WTC11 (cell line): ENCODE measurements at regions not wholly inside any gene's neighbourhood (a gene's known extent, or its start where the extent isn't known, plus 50 kb on each side); places are given as distances from the start of the nearest gene placed in this dataset.

Experiments used
- ATAC-seq: fragments of 200-7000 bp; cut with Tn5 transposase; 2 replicates; pipeline ENCODE4 v1.10.0; 2021; ENCODE audit warnings: mild to moderate bottlenecking, moderate library complexity
- CTCF ChIA-PET: fragments of 300-600 bp; sonication (Branson Sonifier 250); formaldehyde crosslinking; loops from one replicate; lab custom pipeline; 2021; ENCODE audit warnings: antibody characterized with exemption; lab: Charles Lee
- POLR2A ChIA-PET: fragments of 350-600 bp; sonication (Branson Sonifier 250); formaldehyde crosslinking; loops from one replicate; lab custom pipeline; 2021; ENCODE audit warnings: antibody characterized with exemption; lab: Charles Lee
- DNase-seq: peaks from one replicate; pipeline ENCODE4 v3.0.0; 2021; ENCODE audit warnings: low spot score
- H3K27ac Mint-ChIP-seq: 2 replicates; pipeline ENCODE4 v1.8.0; 2021; ENCODE audit warnings: mixed read lengths
- H3K27me3 Mint-ChIP-seq: 2 replicates; pipeline ENCODE4 v1.8.0; 2021; ENCODE audit warnings: low read depth, mild to moderate bottlenecking, moderate library complexity, mixed read lengths
- H3K36me3 Mint-ChIP-seq: 2 replicates; pipeline ENCODE4 v1.8.0; 2021; ENCODE audit warnings: mixed read lengths
- H3K4me1 Mint-ChIP-seq: 2 replicates; pipeline ENCODE4 v1.8.0; 2022; ENCODE audit warnings: mixed read lengths
- H3K4me3 Mint-ChIP-seq: 2 replicates; pipeline ENCODE4 v1.8.0; 2021; ENCODE audit warnings: mild to moderate bottlenecking, moderate library complexity, mixed read lengths
- H3K9me3 Mint-ChIP-seq: 2 replicates; pipeline ENCODE4 v1.8.0; 2021; ENCODE audit warnings: mixed read lengths
- ATF1 ChIP-seq: sonication (generic); formaldehyde crosslinking; IDR thresholded peaks from 2 replicates; pipeline ENCODE4 v1.8.1; 2023; ENCODE audit warnings: mild to moderate bottlenecking, moderate library complexity, missing genetic modification reagents
- ATF3 ChIP-seq: sonication (generic); formaldehyde crosslinking; conservative IDR thresholded peaks from 2 replicates; pipeline ENCODE4 v1.8.1; 2022; ENCODE audit warnings: mild to moderate bottlenecking, missing genetic modification reagents
- CDX4 ChIP-seq: fragments of 250-450 bp; sonication (Bioruptor Pico); IDR thresholded peaks from 2 replicates; pipeline ENCODE4 v1.9.0; 2021; ENCODE audit warnings: moderate library complexity, mild to moderate bottlenecking, inconsistent platforms, borderline replicate concordance
- E2F5 ChIP-seq: sonication (generic); formaldehyde crosslinking; IDR thresholded peaks from 2 replicates; pipeline ENCODE4 v1.8.1; 2022; ENCODE audit warnings: mild to moderate bottlenecking, moderate library complexity, missing genetic modification reagents
- ELF4 ChIP-seq: sonication (generic); formaldehyde crosslinking; IDR thresholded peaks from 2 replicates; pipeline ENCODE4 v1.8.1; 2022; ENCODE audit warnings: low read depth, mild to moderate bottlenecking, moderate library complexity, missing genetic modification reagents
- EMX1 ChIP-seq: fragments of 250-450 bp; sonication (Bioruptor Pico); IDR thresholded peaks from 2 replicates; pipeline ENCODE4 v1.8.0; 2021; ENCODE audit warnings: mild to moderate bottlenecking
- IRF1 ChIP-seq: sonication (generic); formaldehyde crosslinking; IDR thresholded peaks from 2 replicates; pipeline ENCODE4 v1.8.0; 2023; ENCODE audit warnings: missing genetic modification reagents
- IRF2 ChIP-seq: sonication (generic); formaldehyde crosslinking; IDR thresholded peaks from 2 replicates; pipeline ENCODE4 v1.8.0; 2022; ENCODE audit warnings: low read depth, missing genetic modification reagents, borderline replicate concordance
- NFATC4 ChIP-seq: fragments of 250-450 bp; sonication (Bioruptor Pico); IDR thresholded peaks from 2 replicates; pipeline ENCODE4 v1.9.0; 2021; ENCODE audit warnings: mild to moderate bottlenecking
- NR1H2 ChIP-seq: sonication (generic); formaldehyde crosslinking; IDR thresholded peaks from 2 replicates; pipeline ENCODE4 v1.9.0; 2021; ENCODE audit warnings: mild to moderate bottlenecking, moderate library complexity, missing genetic modification reagents
- NR3C1 ChIP-seq: sonication (generic); formaldehyde crosslinking; conservative IDR thresholded peaks from 2 replicates; pipeline ENCODE4 v1.8.1; 2023; ENCODE audit warnings: low read depth, mild to moderate bottlenecking, missing genetic modification reagents
- PRDM15 ChIP-seq: sonication (generic); formaldehyde crosslinking; IDR thresholded peaks from 2 replicates; pipeline ENCODE4 v1.8.0; 2022; ENCODE audit warnings: missing genetic modification reagents
- SP1 ChIP-seq: sonication (generic); formaldehyde crosslinking; conservative IDR thresholded peaks from 2 replicates; pipeline ENCODE4 v1.8.1; 2022; ENCODE audit warnings: missing genetic modification reagents
- TEAD1 ChIP-seq: sonication (generic); formaldehyde crosslinking; IDR thresholded peaks from 2 replicates; pipeline ENCODE4 v1.8.0; 2022; ENCODE audit warnings: mild to moderate bottlenecking, missing genetic modification reagents
- USF2 ChIP-seq: sonication (generic); formaldehyde crosslinking; IDR thresholded peaks from 2 replicates; pipeline ENCODE4 v1.8.1; 2023; ENCODE audit warnings: mild to moderate bottlenecking, missing genetic modification reagents, moderate library complexity
- ZNF396 ChIP-seq: fragments of 250-450 bp; sonication (Bioruptor Pico); IDR thresholded peaks from 2 replicates; pipeline ENCODE4 v1.8.0; 2021; ENCODE audit warnings: mild to moderate bottlenecking, moderate library complexity, borderline replicate concordance
- ZSCAN18 ChIP-seq: fragments of 250-450 bp; sonication (Bioruptor Pico); IDR thresholded peaks from 2 replicates; pipeline ENCODE4 v2.1.2; 2022; ENCODE audit warnings: mild to moderate bottlenecking, moderate library complexity
- TF ChIP-seq, protein P1 (sequence below): sonication (generic); formaldehyde crosslinking; IDR thresholded peaks from 2 replicates; pipeline ENCODE4 v1.8.1; 2022; ENCODE audit warnings: low read depth, mild to moderate bottlenecking, moderate library complexity, missing genetic modification reagents, borderline replicate concordance
- TF ChIP-seq, protein P2 (sequence below): sonication (generic); formaldehyde crosslinking; conservative IDR thresholded peaks from 2 replicates; pipeline ENCODE4 v1.8.1; 2023; ENCODE audit warnings: mild to moderate bottlenecking, low read depth, missing genetic modification reagents, moderate library complexity

- POLR2A ChIA-PET = no interaction called here
- TF ChIP-seq ATF3 (CRISPR knock-in tag) (no peak), ELF4 (CRISPR knock-in tag) (no peak), IRF2 (CRISPR knock-in tag) (no peak), NR3C1 (CRISPR knock-in tag) (no peak), SP1 (CRISPR knock-in tag) (no peak), E2F5 (CRISPR knock-in tag) (no peak), USF2 (CRISPR knock-in tag) (no peak)
- DNase-seq (no peak), ATAC-seq (no peak)
- H3K4me1 Mint-ChIP-seq = peaks cover 16% of the 10 kb centered on the region
- CTCF ChIA-PET = interaction anchor here (1.0 kb wide), 1 partner anchor 65 kb away, joined by 3 read pairs; no protein-coding TSS in a partner anchor
- H3K36me3 Mint-ChIP-seq = 0 out of 2 replicates have a peak, but pooled peaks cover 2% of the 10 kb centered on the region
- H3K27me3 Mint-ChIP-seq = no peaks in the 10 kb centered on the region
- no peak overlapping the region for H3K27ac Mint-ChIP-seq
- no peak overlapping the region for H3K4me3 Mint-ChIP-seq
- peaks cover 12% of the 10 kb centered on the region for H3K9me3 Mint-ChIP-seq
These were observed 65.7 kb downstream of the RPL27A start for GRCh38 chr11:8748317-8748716.

DNA sequence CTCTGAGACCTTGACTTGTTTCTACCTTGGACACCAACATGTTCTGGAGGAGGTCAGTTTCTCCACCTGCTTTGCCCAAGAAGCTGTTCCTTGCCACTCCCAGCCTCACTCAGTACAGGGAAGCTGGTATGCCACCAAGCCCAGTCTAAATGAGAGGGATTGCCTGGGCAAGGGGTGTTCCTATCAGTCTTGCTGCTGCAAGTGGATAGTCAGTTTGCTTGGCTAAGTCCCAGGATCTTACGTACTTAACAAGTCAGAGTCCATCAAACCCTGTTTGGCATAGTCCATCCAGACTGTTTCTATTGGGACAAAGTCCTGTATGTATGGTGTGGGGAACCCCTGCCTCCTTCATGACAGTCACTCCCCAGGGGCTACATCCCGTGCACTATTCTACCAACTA is 66.6 kb downstream of the RPL27A start:
- Mint-ChIP-seq H3K27ac (no peak overlapping the region), H3K27me3 (no peaks in the 10 kb centered on the region), H3K9me3 (peaks cover 12% of the 10 kb centered on the region), H3K4me1 (peaks cover 16% of the 10 kb centered on the region), H3K36me3 (0 out of 2 replicates have a peak, but pooled peaks cover 2% of the 10 kb centered on the region), H3K4me3 (no peak overlapping the region)
- no peak for ATAC-seq
- ChIA-PET CTCF (no interaction called here), POLR2A (no interaction called here)
- no peak for DNase-seq
- TF ChIP-seq NR1H2 (CRISPR knock-in tag) = no peak
- no peak for TF ChIP-seq NR3C1 (CRISPR knock-in tag)

- CTCF ChIA-PET = no interaction called here
- DNase-seq = no peak
- TF ChIP-seq EMX1 (CRISPR knock-in tag) (no peak), IRF1 (CRISPR knock-in tag) (no peak), NFATC4 (no peak), CDX4 (CRISPR knock-in tag) (no peak), ZSCAN18 (no peak), PRDM15 (CRISPR knock-in tag) (no peak), ZNF396 (CRISPR knock-in tag) (no peak), ATF1 (no peak), TEAD1 (CRISPR knock-in tag) (no peak)
- TF ChIP-seq, protein P1, sequence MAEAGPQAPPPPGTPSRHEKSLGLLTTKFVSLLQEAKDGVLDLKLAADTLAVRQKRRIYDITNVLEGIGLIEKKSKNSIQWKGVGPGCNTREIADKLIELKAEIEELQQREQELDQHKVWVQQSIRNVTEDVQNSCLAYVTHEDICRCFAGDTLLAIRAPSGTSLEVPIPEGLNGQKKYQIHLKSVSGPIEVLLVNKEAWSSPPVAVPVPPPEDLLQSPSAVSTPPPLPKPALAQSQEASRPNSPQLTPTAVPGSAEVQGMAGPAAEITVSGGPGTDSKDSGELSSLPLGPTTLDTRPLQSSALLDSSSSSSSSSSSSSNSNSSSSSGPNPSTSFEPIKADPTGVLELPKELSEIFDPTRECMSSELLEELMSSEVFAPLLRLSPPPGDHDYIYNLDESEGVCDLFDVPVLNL (CRISPR knock-in tag) = no peak
- TF ChIP-seq, protein P2, sequence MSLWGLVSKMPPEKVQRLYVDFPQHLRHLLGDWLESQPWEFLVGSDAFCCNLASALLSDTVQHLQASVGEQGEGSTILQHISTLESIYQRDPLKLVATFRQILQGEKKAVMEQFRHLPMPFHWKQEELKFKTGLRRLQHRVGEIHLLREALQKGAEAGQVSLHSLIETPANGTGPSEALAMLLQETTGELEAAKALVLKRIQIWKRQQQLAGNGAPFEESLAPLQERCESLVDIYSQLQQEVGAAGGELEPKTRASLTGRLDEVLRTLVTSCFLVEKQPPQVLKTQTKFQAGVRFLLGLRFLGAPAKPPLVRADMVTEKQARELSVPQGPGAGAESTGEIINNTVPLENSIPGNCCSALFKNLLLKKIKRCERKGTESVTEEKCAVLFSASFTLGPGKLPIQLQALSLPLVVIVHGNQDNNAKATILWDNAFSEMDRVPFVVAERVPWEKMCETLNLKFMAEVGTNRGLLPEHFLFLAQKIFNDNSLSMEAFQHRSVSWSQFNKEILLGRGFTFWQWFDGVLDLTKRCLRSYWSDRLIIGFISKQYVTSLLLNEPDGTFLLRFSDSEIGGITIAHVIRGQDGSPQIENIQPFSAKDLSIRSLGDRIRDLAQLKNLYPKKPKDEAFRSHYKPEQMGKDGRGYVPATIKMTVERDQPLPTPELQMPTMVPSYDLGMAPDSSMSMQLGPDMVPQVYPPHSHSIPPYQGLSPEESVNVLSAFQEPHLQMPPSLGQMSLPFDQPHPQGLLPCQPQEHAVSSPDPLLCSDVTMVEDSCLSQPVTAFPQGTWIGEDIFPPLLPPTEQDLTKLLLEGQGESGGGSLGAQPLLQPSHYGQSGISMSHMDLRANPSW = no peak
These were observed 71.6 kb downstream of the RPL27A start for GRCh38 chr11:8754241-8754640.

More at GRCh38 chr11:8754241-8754640, 71.6 kb downstream of the RPL27A start:
- Mint-ChIP-seq H3K4me3 (no peak overlapping the region), H3K27me3 (no peaks in the 10 kb centered on the region), H3K4me1 (no peaks in the 10 kb centered on the region), H3K36me3 (0 out of 2 replicates have a peak, but pooled peaks cover 2% of the 10 kb centered on the region), H3K9me3 (peaks cover 12% of the 10 kb centered on the region), H3K27ac (no peak overlapping the region)
- POLR2A ChIA-PET = no interaction called here
- no peak for ATAC-seq
